HEK293 (cell line): ENCODE measurements at regions not wholly inside any gene's neighbourhood (a gene's known extent, or its start where the extent isn't known, plus 50 kb on each side); places are given as distances from the start of the nearest gene placed in this dataset.

Experiments
- CTCF ChIA-PET: fragments of 350-600 bp; formaldehyde crosslinking; extraction: SDS; loops from one replicate; lab custom pipeline; 2021; ENCODE audit warnings: antibody characterized with exemption; lab: Yijun Ruan, JAX
- POLR2A ChIA-PET: fragments of 300-600 bp; formaldehyde crosslinking; extraction: SDS; loops from one replicate; lab custom pipeline; 2020; ENCODE audit warnings: antibody characterized with exemption, inconsistent platforms; lab: Yijun Ruan, JAX
- H3K27ac ChIP-seq: fragments of 200-500 bp; sonication (Bioruptor generic); 2 replicates; pipeline ENCODE4 v1.5.1; 2014; ENCODE audit warnings: low read depth, low read length, control low read depth, inconsistent platforms; ENCODE audit errors: extremely low read depth
- H3K36me3 ChIP-seq, 2 experiments: fragments of 200-500 bp in 1 of 2; sonication (Bioruptor generic) in 1 of 2; 1 replicate in 1 of 2; 2 replicates in 1 of 2; pipeline ENCODE4 v1.5.1; 2014 to 2017; ENCODE audit warnings: inconsistent platforms in 2 of 2, low read length in 2 of 2; ENCODE audit not compliant: control insufficient read depth in 2 of 2, insufficient read depth in 1 of 2
- H3K4me1 ChIP-seq: fragments of 200-500 bp; sonication (Bioruptor generic); 2 replicates; pipeline ENCODE4 v1.5.1; 2014; ENCODE audit warnings: mild to moderate bottlenecking, low read length, inconsistent platforms; ENCODE audit not compliant: control insufficient read depth, insufficient read depth
- H3K4me3 ChIP-seq: 2 replicates; pipeline ENCODE4 v1.5.1; 2011; ENCODE audit warnings: low read depth, mild to moderate bottlenecking, control low read depth, low read length, moderate library complexity
- H3K9me3 ChIP-seq: fragments of 200-500 bp; sonication (Bioruptor generic); 2 replicates; pipeline ENCODE4 v1.5.1; 2014; ENCODE audit warnings: low read depth, low read length, inconsistent platforms; ENCODE audit not compliant: control insufficient read depth, insufficient read depth
- HOXC10 ChIP-seq: sonication (generic); formaldehyde crosslinking; IDR thresholded peaks from 2 replicates; pipeline ENCODE4 v1.8.1; 2023; ENCODE audit warnings: mild to moderate bottlenecking, missing genetic modification reagents
- KLF1 ChIP-seq: fragments of 450-650 bp; formaldehyde crosslinking; IDR thresholded peaks from 2 replicates; pipeline ENCODE4 v1.5.1; 2016; ENCODE audit warnings: missing biosample characterization, missing genetic modification characterization
- MZF1 ChIP-seq: fragments of 450-650 bp; formaldehyde crosslinking; IDR thresholded peaks from 2 replicates; pipeline ENCODE4 v1.5.1; 2017; ENCODE audit warnings: missing biosample characterization, missing genetic modification characterization, borderline replicate concordance
- PRDM6 ChIP-seq: fragments of 450-650 bp; formaldehyde crosslinking; IDR thresholded peaks from 2 replicates; pipeline ENCODE4 v1.5.1; 2017; ENCODE audit warnings: missing biosample characterization, missing genetic modification characterization
- TCF7L2 ChIP-seq: IDR thresholded peaks from 2 replicates; pipeline ENCODE4 v1.6.1; 2011; ENCODE audit warnings: low read depth, mild to moderate bottlenecking, inconsistent platforms, low read length, moderate library complexity, borderline replicate concordance
- ZBTB6 ChIP-seq: fragments of 450-650 bp; formaldehyde crosslinking; IDR thresholded peaks from 2 replicates; pipeline ENCODE4 v1.5.1; 2017; ENCODE audit warnings: missing biosample characterization, missing genetic modification characterization
- ZNF140 ChIP-seq: fragments of 450-650 bp; formaldehyde crosslinking; IDR thresholded peaks from 2 replicates; pipeline ENCODE4 v1.5.1; 2016; ENCODE audit warnings: missing biosample characterization, missing genetic modification characterization
- ZNF169 ChIP-seq: fragments of 450-650 bp; formaldehyde crosslinking; IDR thresholded peaks from 2 replicates; pipeline ENCODE4 v1.5.1; 2016; ENCODE audit warnings: missing biosample characterization, missing genetic modification characterization
- ZNF18 ChIP-seq: fragments of 450-650 bp; formaldehyde crosslinking; IDR thresholded peaks from 2 replicates; pipeline ENCODE4 v1.5.1; 2016; ENCODE audit warnings: missing biosample characterization, missing genetic modification characterization
- ZNF214 ChIP-seq: fragments of 450-650 bp; formaldehyde crosslinking; IDR thresholded peaks from 2 replicates; pipeline ENCODE4 v1.5.1; 2017; ENCODE audit warnings: missing biosample characterization, mild to moderate bottlenecking, missing genetic modification characterization, borderline replicate concordance
- ZNF266 ChIP-seq: fragments of 450-650 bp; formaldehyde crosslinking; IDR thresholded peaks from 2 replicates; pipeline ENCODE4 v1.5.1; 2016; ENCODE audit warnings: missing biosample characterization, missing genetic modification characterization, low read depth
- ZNF302 ChIP-seq: fragments of 450-650 bp; formaldehyde crosslinking; IDR thresholded peaks from 2 replicates; pipeline ENCODE4 v1.5.1; 2016; ENCODE audit warnings: missing biosample characterization, missing genetic modification characterization, low read depth
- ZNF423 ChIP-seq: fragments of 450-650 bp; formaldehyde crosslinking; IDR thresholded peaks from 2 replicates; pipeline ENCODE4 v1.5.1; 2016; ENCODE audit warnings: missing biosample characterization, missing genetic modification characterization
- ZNF426 ChIP-seq: fragments of 450-650 bp; formaldehyde crosslinking; IDR thresholded peaks from 2 replicates; pipeline ENCODE4 v1.5.1; 2017; ENCODE audit warnings: missing biosample characterization, missing genetic modification characterization, mild to moderate bottlenecking, inconsistent platforms, moderate library complexity
- ZNF501 ChIP-seq: fragments of 450-650 bp; formaldehyde crosslinking; IDR thresholded peaks from 2 replicates; pipeline ENCODE4 v1.5.1; 2016; ENCODE audit warnings: missing biosample characterization, missing genetic modification characterization
- ZNF513 ChIP-seq: fragments of 450-650 bp; IDR thresholded peaks from 2 replicates; pipeline ENCODE4 v1.5.1; 2018; ENCODE audit warnings: missing biosample characterization, missing genetic modification characterization
- ZNF596 ChIP-seq: fragments of 450-650 bp; IDR thresholded peaks from 2 replicates; pipeline ENCODE4 v1.5.0; 2018; ENCODE audit warnings: missing biosample characterization, mild to moderate bottlenecking, missing genetic modification characterization, moderate library complexity
- ZNF664 ChIP-seq: fragments of 450-650 bp; formaldehyde crosslinking; IDR thresholded peaks from 2 replicates; pipeline ENCODE4 v1.5.1; 2016; ENCODE audit warnings: missing biosample characterization, missing genetic modification characterization
- TF ChIP-seq, protein P1 (sequence below): fragments of 450-650 bp; formaldehyde crosslinking; IDR thresholded peaks from 2 replicates; pipeline ENCODE4 v1.5.0; 2017; ENCODE audit warnings: missing biosample characterization, missing genetic modification characterization, borderline replicate concordance
- TF ChIP-seq, protein P2 (sequence below): fragments of 450-650 bp; formaldehyde crosslinking; conservative IDR thresholded peaks from 2 replicates; pipeline ENCODE4 v1.5.1; 2016; ENCODE audit warnings: low read depth, missing biosample characterization, missing genetic modification characterization
- TF ChIP-seq, protein P3 (sequence below): sonication (generic); formaldehyde crosslinking; IDR thresholded peaks from 2 replicates; pipeline ENCODE4 v1.8.1; 2022; ENCODE audit warnings: mild to moderate bottlenecking, moderate library complexity, missing genetic modification reagents

GRCh38 chr12:91529829-91530228, 347.2 kb upstream of the DCN start:
- CTCF ChIA-PET, result no interaction called here
- Histone ChIP-seq H3K9me3 (no peaks in the 10 kb centered on the region), H3K36me3 (no peaks in the 10 kb centered on the region), H3K4me3 (no peak overlapping the region), H3K4me1 (no peaks in the 10 kb centered on the region), H3K27ac (no peak overlapping the region)
- TF ChIP-seq ZNF513 (tag by site-specific recombination), result no peak
- TF ChIP-seq ZNF664 (tag by site-specific recombination), result no peak
- no peak for TF ChIP-seq ZNF501 (tag by site-specific recombination)
- TF ChIP-seq, protein P1, sequence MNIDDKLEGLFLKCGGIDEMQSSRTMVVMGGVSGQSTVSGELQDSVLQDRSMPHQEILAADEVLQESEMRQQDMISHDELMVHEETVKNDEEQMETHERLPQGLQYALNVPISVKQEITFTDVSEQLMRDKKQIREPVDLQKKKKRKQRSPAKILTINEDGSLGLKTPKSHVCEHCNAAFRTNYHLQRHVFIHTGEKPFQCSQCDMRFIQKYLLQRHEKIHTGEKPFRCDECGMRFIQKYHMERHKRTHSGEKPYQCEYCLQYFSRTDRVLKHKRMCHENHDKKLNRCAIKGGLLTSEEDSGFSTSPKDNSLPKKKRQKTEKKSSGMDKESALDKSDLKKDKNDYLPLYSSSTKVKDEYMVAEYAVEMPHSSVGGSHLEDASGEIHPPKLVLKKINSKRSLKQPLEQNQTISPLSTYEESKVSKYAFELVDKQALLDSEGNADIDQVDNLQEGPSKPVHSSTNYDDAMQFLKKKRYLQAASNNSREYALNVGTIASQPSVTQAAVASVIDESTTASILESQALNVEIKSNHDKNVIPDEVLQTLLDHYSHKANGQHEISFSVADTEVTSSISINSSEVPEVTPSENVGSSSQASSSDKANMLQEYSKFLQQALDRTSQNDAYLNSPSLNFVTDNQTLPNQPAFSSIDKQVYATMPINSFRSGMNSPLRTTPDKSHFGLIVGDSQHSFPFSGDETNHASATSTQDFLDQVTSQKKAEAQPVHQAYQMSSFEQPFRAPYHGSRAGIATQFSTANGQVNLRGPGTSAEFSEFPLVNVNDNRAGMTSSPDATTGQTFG, result no peak
- TF ChIP-seq MZF1 (tag by site-specific recombination), result no peak
- TF ChIP-seq ZNF596, result no peak
- no peak for TF ChIP-seq TCF7L2
- TF ChIP-seq, protein P2, sequence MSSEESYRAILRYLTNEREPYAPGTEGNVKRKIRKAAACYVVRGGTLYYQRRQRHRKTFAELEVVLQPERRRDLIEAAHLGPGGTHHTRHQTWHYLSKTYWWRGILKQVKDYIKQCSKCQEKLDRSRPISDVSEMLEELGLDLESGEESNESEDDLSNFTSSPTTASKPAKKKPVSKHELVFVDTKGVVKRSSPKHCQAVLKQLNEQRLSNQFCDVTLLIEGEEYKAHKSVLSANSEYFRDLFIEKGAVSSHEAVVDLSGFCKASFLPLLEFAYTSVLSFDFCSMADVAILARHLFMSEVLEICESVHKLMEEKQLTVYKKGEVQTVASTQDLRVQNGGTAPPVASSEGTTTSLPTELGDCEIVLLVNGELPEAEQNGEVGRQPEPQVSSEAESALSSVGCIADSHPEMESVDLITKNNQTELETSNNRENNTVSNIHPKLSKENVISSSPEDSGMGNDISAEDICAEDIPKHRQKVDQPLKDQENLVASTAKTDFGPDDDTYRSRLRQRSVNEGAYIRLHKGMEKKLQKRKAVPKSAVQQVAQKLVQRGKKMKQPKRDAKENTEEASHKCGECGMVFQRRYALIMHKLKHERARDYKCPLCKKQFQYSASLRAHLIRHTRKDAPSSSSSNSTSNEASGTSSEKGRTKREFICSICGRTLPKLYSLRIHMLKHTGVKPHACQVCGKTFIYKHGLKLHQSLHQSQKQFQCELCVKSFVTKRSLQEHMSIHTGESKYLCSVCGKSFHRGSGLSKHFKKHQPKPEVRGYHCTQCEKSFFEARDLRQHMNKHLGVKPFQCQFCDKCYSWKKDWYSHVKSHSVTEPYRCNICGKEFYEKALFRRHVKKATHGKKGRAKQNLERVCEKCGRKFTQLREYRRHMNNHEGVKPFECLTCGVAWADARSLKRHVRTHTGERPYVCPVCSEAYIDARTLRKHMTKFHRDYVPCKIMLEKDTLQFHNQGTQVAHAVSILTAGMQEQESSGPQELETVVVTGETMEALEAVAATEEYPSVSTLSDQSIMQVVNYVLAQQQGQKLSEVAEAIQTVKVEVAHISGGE (tag by site-specific recombination), result no peak
- POLR2A ChIA-PET, result no interaction called here

DNA sequence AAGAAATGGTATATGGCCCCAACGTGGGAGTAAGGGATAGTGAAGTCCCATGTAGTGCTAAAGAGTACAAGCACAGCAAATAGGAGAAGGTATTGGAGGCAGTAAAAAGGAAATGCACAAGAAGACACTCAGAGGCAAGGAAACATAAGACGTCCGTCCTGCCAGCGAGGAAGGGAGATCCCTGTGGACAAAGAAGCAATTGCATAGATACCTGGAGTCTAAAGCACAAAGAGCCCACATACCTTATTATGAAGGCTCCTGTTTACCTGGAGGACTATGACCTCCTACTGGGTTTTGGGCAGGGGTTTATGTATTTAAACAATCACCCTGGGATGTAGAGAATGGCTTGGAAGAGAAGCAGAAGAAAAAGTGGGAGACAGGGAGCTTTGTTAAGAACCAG, 341.2 kb upstream of the DCN start:
- Histone ChIP-seq H3K4me1 (no peaks in the 10 kb centered on the region), H3K36me3 (no peaks in the 10 kb centered on the region), H3K9me3 (no peaks in the 10 kb centered on the region), H3K27ac (no peak overlapping the region)
- CTCF ChIA-PET, result interaction anchor here (0.7 kb wide), 1 partner anchor 145 kb away, joined by 3 read pairs; no protein-coding TSS in a partner anchor
- POLR2A ChIA-PET, result no interaction called here
- no peak for TF ChIP-seq HOXC10 (CRISPR knock-in tag)
- no peak for TF ChIP-seq ZBTB6 (tag by site-specific recombination)
- no peak for TF ChIP-seq ZNF423 (tag by site-specific recombination)
- no peak for TF ChIP-seq ZNF169 (tag by site-specific recombination)
- TF ChIP-seq ZNF140 (tag by site-specific recombination), result no peak
- no peak for TF ChIP-seq PRDM6 (tag by site-specific recombination)
- no peak for TF ChIP-seq ZNF18
- no peak for TF ChIP-seq KLF1
- TF ChIP-seq, protein P3, sequence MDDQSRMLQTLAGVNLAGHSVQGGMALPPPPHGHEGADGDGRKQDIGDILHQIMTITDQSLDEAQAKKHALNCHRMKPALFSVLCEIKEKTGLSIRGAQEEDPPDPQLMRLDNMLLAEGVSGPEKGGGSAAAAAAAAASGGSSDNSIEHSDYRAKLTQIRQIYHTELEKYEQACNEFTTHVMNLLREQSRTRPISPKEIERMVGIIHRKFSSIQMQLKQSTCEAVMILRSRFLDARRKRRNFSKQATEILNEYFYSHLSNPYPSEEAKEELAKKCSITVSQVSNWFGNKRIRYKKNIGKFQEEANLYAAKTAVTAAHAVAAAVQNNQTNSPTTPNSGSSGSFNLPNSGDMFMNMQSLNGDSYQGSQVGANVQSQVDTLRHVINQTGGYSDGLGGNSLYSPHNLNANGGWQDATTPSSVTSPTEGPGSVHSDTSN (CRISPR knock-in tag), result no peak
- no peak for TF ChIP-seq ZNF302
- TF ChIP-seq ZNF214 (tag by site-specific recombination), result no peak
- TF ChIP-seq ZNF266 (tag by site-specific recombination), result no peak
- TF ChIP-seq ZNF426 (tag by site-specific recombination), result no peak
- TF ChIP-seq, all 188 proteins: peak for 0
- no peak overlapping the region for H3K4me3 ChIP-seq
